GM18498 (cell line): ENCODE measurements at regions not wholly inside any gene's neighbourhood (a gene's known extent, or its start where the extent isn't known, plus 50 kb on each side); places are given as distances from the start of the nearest gene placed in this dataset.
"Not testable (repeated sequence)": the region's sequence is repeated elsewhere in the genome, so short reads cannot be mapped to it uniquely, and the experiment has no call there.

Experiments
- ATAC-seq: cut with Tn5 transposase; IDR thresholded peaks from one replicate; pipeline ENCODE4 v1.9.1; 2021; ENCODE audit warnings: mild to moderate bottlenecking, moderate library complexity; ENCODE audit not compliant: unreplicated experiment

- no peak for ATAC-seq
Observed at GRCh38 chr4:103499094-103499493, 220.7 kb downstream of the TACR3 start.

GRCh38 chr4:103498161-103499070 lies 221.4 kb downstream of the TACR3 start:
- ATAC-seq: peak; percentile 87

- peak; percentile 40 for ATAC-seq
Observed at GRCh38 chr4:103497692-103498091, 222.1 kb downstream of the TACR3 start.

- ATAC-seq: no peak
Observed at GRCh38 chr4:103496800-103497199, 223.0 kb downstream of the TACR3 start.

GRCh38 chr4:103493450-103494159 lies 226.2 kb downstream of the TACR3 start:
- ATAC-seq: no peak

- ATAC-seq: not testable (repeated sequence)
Observed at GRCh38 chr4:103485296-103485695, 234.5 kb downstream of the TACR3 start.

GRCh38 chr4:103484521-103484920 lies 235.3 kb downstream of the TACR3 start:
- no peak for ATAC-seq

- no peak for ATAC-seq
Observed at GRCh38 chr4:103482893-103483292, 236.9 kb downstream of the TACR3 start.

GRCh38 chr4:103482471-103482870 lies 237.3 kb downstream of the TACR3 start:
- ATAC-seq: no peak

GRCh38 chr4:103478734-103479133 lies 241.1 kb downstream of the TACR3 start:
- no peak for ATAC-seq

- ATAC-seq: no peak
Observed at GRCh38 chr4:103478210-103478609, 241.6 kb downstream of the TACR3 start.

GRCh38 chr4:103457566-103457965 lies 259.4 kb upstream of the CENPE start:
- ATAC-seq: no peak

GRCh38 chr4:103451341-103451740 lies 253.2 kb upstream of the CENPE start:
- no peak for ATAC-seq

GRCh38 chr4:103450693-103451092 lies 252.6 kb upstream of the CENPE start:
- ATAC-seq: no peak

GRCh38 chr4:103449296-103450023 lies 251.3 kb upstream of the CENPE start:
- ATAC-seq: no peak

- no peak for ATAC-seq
Observed at GRCh38 chr4:103445377-103445776, 247.2 kb upstream of the CENPE start.

GRCh38 chr4:103443324-103443723 lies 245.2 kb upstream of the CENPE start:
- ATAC-seq: no peak

- ATAC-seq: peak; percentile 86
Observed at GRCh38 chr4:103429283-103429682, 231.1 kb upstream of the CENPE start.

GRCh38 chr4:103425406-103425805 lies 227.3 kb upstream of the CENPE start:
- ATAC-seq: no peak

GRCh38 chr4:103424853-103425252 lies 226.7 kb upstream of the CENPE start:
- ATAC-seq: no peak

GRCh38 chr4:103423261-103423660 lies 225.1 kb upstream of the CENPE start:
- ATAC-seq: no peak
